GM19455 (cell line): ENCODE measurements at regions not wholly inside any gene's neighbourhood (a gene's known extent, or its start where the extent isn't known, plus 50 kb on each side); places are given as distances from the start of the nearest gene placed in this dataset.

Experiments used
- ATAC-seq: cut with Tn5 transposase; IDR thresholded peaks from one replicate; pipeline ENCODE4 v1.9.1; 2021; ENCODE audit not compliant: unreplicated experiment

DNA sequence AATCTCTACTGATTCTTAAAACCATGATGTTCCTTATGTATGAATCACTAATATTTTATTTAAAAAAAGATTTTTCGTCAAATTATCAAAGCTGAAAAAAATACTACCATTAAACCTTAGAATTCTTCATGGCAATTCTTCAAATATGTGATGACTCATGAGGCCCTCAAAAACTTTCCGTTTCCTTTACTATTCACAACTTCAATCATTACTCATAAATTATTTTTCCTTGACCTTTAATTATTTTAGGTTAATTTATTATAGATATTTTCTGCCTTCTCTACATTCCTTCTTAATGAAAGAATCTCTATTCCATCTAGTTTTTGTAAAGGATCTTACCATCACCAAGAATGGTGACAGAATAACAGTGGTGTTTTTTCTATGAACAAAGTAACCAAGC lies 162.1 kb upstream of the SOX5 start:
- ATAC-seq, result no peak

DNA sequence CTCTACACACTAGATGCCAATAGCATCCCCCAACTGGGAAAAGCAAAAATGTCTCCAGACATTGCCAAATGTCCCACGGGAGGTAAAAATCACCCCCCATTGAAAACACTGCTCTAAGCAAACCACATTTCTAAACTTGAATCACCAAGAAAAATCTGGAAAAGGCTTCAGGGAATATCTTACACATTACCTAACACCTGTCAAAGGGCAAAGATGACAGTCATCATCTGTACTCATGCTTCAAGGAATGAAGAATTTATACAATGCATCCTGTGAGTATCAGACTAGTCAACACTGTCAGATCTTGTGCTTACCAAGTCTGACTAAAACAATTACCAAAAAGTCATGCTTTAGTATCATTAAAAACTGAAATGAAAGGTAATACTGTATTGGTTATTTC lies 161.6 kb upstream of the SOX5 start:
- ATAC-seq, result no peak

DNA sequence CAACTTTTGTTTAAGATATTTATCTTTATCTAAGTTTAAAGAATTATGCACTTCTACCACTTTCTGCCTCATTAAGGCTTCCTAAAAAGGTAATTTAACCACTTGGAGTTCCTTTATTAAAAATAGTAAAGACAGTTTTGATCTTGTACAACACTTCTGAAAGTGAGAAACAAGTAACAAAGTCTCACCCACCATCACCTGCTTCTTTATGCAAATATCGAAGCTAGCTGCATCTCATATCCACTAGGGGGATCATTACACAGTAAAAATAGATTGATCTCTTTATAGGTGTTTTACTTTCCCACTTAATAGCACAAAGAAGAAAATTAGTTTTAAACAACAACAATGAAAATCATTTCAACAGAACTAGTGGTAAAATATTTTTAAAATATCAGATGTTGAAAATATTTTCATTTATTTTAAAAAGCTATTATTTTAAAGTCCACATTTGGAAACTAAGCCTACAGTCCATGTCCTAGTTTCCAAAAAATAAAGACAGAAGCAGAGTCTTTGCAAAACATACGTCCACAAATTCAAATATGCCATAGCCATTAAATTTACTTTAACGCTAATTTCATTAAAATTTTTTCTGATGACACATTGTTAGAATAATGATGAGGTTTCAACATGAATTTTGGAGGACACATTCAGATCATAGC lies 160.0 kb upstream of the SOX5 start:
- peak; percentile 96 for ATAC-seq

DNA sequence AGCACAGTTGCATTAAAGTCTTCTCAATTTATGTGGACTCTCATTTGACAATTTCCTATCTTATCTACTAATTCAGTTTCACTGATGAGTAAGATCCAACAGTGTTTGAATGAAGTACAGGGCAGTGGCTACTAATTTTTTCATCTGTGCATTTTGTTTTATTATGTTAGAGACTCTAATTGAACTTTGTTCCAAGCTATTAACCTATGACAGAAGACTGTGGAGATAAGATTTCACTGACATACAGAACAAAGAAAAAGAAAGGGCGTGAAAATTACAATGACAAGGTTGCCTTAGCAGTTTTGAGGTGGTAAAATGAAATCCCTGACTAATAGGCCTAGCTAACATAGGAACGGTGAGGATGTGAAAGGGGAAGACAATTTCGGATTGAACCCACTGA lies 153.2 kb upstream of the SOX5 start:
- ATAC-seq, result no peak

DNA sequence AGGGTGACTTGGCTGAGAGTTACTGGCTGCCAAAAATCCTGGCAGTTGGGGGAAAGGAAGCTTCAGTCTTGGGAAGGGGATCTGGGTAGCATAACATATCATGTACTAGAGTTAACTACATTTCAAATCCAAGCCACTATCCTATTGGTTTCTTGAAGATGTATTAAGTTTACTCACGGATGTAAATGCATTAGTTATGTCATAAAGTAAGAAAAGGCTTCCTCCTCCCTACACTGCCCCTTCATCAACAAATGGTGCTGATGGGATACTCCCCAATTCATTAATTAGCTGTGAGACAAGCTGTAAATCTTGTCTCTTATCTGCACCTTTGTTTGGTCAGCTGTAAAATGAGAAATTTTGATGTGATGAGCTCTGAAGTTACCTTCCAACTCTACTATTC lies 150.1 kb upstream of the SOX5 start:
- ATAC-seq, result no peak

DNA sequence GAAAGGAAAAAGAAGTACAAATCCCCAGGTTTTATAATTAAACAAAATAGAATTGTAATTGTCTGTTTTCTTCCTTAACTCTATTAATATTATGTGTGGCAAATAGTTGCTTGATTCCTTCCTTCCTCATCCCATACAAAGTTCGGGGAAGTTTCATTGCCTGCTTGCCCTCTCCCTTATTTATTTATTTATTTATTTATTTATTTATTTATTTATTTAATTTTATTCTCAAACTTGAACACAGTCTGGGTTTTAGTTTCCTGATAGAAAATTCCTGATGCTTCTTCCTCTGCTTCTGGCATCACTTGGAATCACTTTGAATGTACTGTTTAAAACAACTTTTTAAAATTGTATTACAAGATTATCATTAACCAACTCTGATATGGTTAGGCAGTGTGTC lies 145.8 kb upstream of the SOX5 start:
- ATAC-seq, result no peak

DNA sequence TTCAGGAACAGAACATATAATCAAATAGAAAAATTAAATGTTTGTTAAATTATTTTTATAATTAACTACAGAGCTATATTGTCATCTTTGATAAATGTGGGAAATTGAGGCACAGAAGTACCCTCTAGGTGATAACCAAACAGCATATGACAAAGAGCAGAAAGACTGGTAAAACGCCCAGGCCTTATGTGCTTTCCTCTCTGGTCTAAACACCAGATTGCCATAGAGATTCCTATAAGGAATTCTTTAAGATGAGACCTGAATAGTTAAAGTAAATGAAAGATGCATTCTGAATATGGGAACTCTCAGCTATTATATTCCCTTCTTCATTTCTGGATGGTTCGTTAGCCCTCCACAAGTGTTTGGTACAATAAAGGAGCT lies 140.0 kb upstream of the SOX5 start:
- no peak for ATAC-seq

DNA sequence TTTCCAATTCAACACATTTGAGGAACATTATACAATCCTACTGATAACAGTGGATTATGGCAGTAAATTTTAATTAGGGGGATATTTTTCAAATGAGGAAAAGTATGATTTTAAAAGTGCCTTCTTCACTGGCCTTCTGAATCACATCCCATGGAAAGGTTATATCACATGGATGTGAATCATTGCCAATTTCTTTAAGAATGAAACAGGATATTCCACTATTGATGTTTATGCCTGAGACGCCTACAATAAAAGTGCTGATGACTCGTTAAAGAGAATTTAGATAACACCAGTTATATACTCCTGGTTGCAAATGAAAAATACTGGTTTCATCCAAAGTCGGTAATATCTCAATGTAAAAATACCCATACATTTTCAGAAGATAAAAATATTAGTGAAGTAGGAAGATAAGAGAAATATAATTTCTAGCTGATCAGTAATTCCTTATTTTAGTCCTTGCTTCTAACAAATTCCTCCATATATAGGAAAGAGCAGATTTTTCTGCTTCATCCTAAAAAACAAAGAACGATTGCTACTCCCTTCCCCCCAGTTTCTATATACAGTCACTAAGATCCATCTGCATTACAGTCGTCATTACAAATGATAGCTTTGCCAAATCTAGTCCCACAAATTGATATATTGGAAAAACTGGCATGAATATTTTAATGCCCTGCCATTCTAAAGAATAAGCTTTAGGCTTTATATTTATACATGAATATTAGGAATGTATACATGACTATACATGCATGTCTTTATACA lies 139.5 kb upstream of the SOX5 start:
- no peak for ATAC-seq

DNA sequence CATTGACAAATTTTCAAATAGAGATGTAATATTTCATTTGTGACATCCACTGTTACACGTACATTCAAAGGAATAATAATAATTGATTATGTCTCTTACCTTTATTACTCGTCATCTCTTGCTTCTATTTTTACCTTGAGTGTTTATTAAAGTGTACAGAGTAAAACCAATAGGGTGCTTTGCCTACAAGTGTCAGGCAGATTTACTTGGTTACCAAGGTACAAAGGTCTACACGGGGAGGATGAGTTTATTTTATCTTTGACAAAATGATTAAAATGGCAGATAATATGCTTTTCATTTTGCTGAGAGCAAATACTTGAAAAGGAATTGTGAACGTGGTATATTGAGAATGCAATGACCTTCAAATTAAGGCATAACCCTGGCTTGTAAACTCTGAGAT lies 137.8 kb upstream of the SOX5 start:
- no peak for ATAC-seq

DNA sequence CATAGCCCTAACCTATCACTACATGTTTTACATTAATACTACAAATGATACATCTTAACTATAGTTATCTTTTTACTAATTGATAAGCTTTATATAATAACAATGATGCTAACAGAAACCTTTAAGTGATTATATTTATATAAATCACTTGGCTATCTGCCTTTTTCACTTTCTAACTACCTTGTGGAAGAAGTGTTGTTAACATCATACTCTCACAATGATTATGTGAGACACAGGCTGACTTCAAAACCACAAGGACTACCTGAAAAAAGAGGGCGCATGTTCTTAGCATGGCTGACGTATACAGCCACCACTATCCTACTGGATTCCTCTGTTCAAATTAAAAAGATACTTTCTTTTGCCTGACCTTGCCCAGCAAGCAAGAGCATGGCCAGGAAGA lies 135.3 kb upstream of the SOX5 start:
- no peak for ATAC-seq

DNA sequence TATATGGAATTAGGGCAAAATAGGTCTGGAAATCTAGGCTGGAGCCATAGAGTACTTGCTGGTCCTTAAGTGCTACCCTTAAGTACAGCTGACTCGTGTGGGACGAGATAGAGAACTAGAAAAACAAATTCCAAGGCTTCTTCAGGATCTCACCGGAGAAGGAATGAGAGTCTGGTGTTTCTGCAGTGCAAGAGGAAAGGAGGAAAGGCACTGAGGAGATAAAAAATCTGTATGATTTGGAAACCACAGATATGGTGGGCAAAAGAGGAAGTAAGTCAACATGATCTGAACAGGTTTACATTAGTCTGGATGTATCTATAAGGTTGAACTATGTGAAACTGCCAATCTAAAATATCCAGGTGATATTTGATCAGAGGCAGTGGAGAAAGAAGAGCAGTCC lies 134.4 kb upstream of the SOX5 start:
- no peak for ATAC-seq

DNA sequence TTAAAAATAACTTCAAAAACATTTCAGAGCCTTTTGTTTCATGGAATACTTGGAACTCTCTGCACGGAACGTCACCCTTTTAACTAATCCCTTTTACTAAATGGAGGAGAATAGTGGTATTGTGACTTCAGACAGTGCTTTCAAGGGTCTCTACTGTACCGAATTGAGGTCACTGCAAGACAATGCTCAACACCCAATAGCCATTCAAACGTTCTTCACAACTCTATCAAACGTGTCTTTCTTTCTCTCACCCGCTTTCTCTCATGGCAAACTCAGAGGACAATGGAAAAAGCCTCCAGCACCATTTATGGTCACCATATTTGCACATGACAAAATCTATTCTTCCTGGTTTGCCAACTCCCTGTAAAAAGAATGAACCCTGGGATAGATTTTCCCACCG lies 132.1 kb upstream of the SOX5 start:
- ATAC-seq, result no peak

DNA sequence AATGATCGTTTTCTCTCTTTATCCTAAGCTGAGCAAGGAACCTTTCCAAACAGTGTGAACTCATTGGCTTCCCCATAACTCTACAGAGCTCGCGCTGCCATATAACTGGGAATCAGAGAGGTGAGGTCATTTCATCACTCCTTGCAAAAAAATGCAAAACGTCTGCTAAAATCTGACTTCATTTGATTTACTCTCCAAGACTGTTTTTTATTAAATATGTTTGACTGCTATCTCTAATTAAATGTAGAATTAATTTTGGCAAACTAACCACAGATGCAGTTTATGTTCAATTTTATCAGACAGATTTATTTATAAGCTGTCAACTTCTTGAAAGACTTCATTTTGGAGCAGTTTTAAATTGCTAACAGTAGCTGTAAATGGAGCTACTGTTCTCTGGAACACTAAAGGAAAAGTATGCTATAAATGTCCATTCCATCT lies 131.6 kb upstream of the SOX5 start:
- no peak for ATAC-seq

DNA sequence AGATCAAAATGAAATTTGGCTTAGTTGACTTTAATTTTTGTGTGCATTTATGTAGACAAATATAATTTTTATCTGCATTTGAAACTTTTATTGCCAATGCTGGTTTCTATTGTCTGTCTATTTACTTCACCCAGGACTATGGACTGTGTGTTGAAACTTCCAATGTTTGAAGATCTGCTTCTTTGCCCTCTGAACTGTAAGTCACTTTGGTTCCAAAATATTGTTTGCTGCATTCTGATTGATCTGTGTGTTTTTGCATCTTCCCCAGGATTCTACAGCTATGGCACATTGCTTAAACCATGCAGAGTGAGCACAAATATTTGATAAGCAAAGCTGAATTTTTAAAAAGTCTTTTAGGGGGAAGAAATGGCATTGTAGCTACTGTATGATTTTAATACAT lies 131.0 kb upstream of the SOX5 start:
- no peak for ATAC-seq

DNA sequence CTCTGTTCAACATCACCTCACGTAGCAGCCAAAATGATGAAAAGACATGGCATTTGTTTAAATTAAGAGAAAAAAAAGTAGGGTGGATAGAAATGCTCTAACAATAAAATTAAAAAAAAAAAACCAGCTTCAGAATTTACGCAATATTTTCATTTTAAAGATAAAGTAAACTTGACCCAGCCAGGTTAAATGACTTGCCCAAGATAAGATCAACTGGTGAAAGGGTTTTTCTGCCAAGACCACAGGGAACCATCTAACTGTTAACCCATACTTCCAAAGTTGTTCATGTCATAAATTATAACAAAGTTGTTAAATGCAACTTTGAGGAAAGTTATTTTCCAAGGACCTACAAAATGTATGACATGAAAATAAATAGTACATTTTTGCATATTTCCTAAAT lies 129.6 kb upstream of the SOX5 start:
- ATAC-seq, result no peak

DNA sequence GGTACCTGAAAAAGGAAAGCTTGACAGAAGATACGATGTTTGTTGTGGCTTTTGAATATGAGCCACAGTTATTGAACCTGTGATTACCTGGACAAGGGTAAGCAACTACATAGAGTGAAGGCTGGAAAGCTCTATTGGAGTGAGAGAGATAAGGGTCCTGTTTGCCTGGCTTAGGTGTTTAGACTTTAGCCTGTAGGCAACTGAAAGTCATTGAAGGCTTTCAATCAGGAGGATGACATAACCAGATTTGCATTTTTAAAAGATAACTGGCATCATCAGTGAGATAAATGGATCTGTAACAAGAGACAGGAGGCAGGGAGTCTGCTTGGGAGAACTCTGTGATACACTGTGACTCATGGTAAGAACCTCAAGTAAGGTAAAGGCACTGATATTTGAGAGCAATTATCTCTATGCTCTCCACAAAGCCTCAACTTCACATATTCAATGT lies 128.9 kb upstream of the SOX5 start:
- no peak for ATAC-seq

DNA sequence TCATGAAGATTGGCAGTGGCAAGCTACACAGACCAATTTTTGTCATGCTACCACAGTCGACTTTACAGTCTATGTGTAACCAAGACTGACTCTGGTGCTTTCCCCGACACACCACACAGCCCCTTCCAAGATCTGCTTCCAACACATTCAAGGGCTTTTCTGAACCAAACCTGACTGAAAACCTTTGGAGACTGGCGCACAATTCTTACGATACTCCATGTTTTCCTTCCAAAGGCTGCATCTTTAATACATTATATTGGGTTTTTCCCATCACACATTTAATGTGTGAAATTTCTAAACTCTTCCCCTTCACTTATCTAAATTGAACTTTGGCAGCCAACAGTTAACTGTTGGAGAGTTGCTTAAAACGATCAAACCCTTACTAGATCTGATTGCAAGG lies 127.7 kb upstream of the SOX5 start:
- ATAC-seq, result no peak

DNA sequence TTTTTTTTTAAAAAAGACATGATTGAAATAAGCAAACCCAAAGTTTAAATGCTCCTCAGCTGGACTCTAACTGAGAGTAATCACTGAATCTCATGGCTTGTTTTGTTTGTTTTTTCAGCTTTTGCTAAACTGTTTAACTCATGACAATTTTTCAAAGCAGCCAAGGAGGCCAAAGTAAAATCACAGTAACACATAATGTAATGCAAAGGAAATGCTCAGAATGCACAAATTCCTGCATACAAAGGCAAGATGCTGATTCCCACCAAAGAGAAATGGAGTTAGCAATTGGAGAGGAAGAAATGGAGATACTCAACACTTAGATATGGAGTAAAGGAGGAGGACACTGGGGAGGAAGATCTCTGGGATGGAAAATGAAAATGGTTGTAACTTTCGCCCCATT lies 126.2 kb upstream of the SOX5 start:
- ATAC-seq, result no peak

DNA sequence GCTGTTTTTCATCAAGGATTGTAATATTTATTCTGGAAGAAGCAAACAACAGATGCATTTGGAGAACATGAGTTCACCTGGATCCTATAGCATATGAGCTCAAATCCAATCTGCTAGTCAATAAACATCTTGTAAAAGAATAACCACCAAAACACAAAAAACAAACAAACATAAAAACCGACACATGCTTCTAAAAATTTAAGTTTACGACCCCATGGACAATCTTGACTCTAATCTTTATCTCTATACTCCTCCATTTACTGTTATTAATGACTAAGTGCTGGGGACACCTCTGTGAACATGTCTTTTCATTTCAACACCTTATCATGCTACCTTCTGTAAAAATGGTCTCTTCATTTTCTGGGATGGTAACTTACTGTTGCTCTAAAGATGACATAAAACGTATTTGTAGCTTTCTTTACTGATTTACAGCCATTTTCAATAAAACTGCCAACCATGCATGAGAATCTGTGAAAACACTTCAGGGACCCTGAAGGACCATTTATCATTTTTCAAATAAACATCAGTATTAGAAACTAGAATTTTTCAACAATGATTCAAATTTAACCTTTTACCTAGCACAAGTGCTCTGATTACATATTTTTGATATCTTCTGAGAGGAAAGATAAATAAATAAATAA lies 123.8 kb upstream of the SOX5 start:
- ATAC-seq, result no peak

DNA sequence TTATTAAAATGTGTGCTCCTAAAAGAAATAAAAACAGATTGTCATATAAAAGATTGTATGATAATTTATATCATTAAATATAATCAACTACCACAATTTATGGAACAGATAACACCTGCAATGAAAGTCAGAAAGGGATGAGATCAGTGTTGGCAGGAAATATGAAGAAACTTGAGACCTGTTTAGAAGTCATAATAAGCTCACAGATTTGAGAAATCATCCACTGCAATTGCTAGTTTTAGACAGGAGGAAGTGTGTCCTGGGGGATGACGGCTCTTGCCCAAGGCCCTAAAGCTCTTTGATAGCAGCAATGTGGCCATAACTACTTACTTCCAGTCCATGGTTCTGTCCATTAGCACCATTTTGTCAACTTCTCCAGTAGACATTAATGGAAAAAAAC lies 122.8 kb upstream of the SOX5 start:
- ATAC-seq, result no peak

DNA sequence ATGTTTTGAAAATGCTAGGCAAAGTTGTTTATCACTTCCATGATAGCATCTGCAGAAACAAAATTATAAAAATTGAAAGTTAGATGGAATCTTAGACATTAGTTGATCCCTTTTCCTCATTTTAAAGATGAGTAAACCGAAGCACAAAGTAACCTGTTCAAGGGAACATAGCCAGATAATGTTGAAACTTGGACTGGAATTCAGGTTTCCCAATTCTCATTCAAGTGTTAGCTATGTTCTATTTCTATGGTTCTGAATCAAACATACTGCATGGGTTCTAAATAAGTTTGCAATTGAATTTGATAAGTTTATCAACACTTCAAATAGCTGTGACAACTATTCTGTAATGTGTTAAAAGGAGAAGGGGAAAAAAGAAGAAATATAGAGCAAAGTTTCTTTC lies 122.4 kb upstream of the SOX5 start:
- ATAC-seq, result no peak
